DND-41 (cell line): ENCODE measurements at regions not wholly inside any gene's neighbourhood (a gene's known extent, or its start where the extent isn't known, plus 50 kb on each side); places are given as distances from the start of the nearest gene placed in this dataset.

ENCODE experiments used
- EZH2 ChIP-seq: IDR thresholded peaks from 3 replicates; pipeline ENCODE4 v1.6.1; 2012; ENCODE audit warnings: borderline replicate concordance, low read depth, mild to moderate bottlenecking, moderate library complexity, low read length, inconsistent platforms; ENCODE audit not compliant: severe bottlenecking
- TF ChIP-seq, protein P1 (sequence below): IDR thresholded peaks from 2 replicates; pipeline ENCODE4 v1.5.1; 2012; ENCODE audit warnings: borderline replicate concordance, low read length, moderate library complexity, mild to moderate bottlenecking; ENCODE audit not compliant: poor library complexity, severe bottlenecking; ENCODE audit errors: extremely low read depth

DNA sequence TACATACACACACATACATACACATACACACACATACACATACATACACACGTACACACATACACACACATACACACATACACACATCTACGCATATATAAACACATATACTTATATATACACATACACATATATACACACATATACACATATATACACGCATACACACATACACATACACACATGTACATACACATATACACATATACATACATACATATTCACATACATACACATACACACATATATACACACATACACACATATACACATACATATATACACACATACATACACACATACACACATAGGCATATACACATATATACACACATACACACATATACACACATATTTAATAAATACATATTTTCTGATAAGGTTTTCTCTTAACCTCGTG lies 324.0 kb downstream of the RPS6KC1 start:
- TF ChIP-seq, protein P1, sequence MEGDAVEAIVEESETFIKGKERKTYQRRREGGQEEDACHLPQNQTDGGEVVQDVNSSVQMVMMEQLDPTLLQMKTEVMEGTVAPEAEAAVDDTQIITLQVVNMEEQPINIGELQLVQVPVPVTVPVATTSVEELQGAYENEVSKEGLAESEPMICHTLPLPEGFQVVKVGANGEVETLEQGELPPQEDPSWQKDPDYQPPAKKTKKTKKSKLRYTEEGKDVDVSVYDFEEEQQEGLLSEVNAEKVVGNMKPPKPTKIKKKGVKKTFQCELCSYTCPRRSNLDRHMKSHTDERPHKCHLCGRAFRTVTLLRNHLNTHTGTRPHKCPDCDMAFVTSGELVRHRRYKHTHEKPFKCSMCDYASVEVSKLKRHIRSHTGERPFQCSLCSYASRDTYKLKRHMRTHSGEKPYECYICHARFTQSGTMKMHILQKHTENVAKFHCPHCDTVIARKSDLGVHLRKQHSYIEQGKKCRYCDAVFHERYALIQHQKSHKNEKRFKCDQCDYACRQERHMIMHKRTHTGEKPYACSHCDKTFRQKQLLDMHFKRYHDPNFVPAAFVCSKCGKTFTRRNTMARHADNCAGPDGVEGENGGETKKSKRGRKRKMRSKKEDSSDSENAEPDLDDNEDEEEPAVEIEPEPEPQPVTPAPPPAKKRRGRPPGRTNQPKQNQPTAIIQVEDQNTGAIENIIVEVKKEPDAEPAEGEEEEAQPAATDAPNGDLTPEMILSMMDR: no peak
- TF ChIP-seq EZH2: no peak
